ENCODE measurements at regions not wholly inside any gene's neighbourhood (a gene's known extent, or its start where the extent isn't known, plus 50 kb on each side); places are given as distances from the start of the nearest gene placed in this dataset.

DNA sequence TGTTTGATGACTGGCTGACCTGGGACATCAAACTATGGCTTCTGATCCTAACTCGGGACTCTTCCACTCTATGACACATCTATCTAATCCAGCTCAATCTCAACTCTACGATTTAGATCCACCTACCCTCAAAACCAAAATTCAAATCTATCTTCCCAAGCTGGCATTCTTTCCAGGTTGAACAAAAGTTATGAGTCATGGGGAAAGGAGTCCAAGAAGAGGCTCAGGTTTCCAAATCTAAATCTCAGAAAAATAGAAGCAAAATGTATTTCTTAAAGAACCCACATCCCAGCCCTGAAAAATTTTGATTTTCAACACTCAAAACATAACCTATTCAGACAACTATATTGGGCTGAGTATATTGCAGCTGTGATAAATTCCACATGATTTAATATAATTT, 143.9 kb upstream of the IPO5 start:
- DNase-seq: no peak

DNA sequence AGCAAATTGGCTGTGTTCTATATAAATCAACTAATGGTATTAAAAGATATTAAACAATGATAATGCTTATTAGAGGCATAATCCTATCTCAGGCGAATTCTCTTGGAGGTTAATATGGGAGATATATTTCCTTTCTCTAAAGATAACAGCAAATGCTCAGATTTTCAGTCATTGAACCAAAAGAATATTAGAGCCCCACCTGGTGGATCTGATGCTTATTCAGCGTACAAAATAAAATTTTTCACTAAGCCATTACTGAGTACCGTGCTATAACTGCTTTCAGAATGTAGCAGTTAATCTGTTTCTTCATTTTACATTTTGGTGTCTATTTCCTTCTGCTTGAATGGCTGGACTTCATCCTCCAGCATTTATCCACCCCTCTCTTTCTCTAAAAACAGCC, 143.3 kb upstream of the IPO5 start:
- DNase-seq: no peak

DNA sequence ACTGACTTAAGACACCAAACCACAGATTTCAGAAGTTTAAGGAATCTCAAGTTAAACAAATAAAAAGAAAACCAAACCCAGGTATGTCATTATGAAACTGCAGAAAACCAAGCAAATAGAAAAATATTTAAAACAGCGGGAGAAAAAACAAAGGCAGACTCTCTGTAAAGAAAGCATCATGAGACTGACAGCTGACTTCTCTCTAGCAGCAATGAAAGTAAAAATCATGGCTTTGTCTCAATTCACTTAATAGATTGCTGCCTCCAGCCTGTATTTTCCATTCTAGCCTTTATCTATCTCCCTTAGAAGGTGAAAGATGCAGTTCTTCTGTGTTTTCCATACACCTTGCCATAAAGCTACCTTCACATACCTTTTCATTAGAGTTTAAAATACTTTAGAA, 131.1 kb upstream of the IPO5 start:
- no peak for DNase-seq

DNA sequence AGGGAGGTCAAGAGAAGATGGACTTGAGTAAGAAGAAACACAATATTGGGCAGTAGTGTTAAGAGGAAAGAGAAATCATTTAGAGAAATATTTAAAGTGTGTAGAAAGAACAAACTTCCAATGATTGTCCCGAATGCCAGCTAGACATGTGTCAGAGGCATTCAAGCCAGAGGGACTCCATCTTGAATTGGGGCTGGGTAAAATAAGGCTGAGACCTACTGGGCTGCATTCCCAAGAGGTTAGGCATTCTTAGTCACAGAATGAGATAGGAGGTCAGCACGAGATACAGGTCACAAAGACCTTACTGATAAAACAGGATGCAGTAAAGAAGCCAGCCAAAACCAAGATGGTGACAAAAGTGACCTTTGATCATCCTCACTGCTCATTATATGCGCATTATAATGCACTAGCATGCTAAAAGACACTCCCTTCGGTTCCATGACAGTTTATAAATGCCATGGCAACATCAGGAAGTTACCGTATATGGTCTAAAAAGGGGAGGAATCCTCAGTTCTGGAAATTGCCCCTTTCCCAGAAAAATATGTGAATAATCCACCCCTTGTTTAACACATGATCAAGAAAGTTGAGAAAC, 127.0 kb upstream of the IPO5 start:
- DNase-seq: no peak

DNA sequence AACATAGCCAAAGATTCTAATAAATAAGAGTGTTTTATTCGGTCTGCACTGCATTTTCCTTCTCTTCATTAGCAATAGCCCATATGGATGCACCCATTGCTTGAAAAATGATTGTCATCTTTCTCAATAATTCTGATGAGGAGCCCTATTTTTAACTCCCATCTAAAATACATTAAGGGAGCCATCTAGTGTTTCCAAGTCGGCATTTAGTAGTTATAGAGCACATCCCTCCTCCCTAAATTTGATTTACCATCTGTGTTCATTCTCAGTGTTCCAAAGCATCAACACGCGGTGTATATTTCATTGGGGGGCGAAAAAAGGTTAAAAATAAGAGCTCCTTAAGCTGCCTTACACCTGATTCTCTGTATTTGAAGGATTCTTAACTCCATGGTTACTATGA, 119.2 kb upstream of the IPO5 start:
- no peak for DNase-seq

DNA sequence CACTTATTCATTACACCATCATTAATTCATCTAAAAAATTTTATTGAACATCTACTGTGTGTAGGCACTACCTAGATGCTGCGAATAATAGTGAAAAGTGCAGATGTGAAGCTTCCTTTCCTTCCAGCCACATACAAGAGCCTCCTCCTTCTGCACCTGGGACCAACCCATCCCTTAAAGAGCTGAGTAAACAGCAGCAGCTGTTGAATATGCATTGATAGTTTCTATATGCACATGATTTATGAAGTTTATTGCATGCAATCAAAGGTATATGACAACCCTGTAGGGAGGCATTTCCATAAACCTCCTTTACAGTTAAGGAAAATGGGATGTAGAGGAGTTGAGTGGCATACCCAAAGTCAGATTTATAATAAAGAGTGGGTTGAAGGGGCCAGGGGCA, 110.3 kb upstream of the IPO5 start:
- DNase-seq: no peak

DNA sequence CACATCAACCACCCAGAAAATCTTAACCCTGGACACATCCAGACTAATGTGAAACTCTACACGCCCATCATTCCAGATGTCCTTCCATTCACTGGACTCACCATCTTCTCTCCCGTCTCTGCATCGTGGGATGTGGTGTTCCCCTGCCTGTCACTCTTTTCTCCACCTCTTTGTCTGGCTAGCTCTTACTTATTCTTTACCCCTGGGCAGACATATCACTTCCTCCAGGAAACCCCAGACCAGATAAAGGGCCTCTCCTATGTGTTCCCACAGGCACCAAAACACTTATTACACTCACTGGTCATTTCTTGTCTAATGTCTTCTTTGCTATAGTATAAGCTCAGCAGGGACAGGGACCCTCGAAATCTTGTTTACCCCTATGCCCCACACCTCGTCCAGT, 109.3 kb upstream of the IPO5 start:
- no peak for DNase-seq

DNA sequence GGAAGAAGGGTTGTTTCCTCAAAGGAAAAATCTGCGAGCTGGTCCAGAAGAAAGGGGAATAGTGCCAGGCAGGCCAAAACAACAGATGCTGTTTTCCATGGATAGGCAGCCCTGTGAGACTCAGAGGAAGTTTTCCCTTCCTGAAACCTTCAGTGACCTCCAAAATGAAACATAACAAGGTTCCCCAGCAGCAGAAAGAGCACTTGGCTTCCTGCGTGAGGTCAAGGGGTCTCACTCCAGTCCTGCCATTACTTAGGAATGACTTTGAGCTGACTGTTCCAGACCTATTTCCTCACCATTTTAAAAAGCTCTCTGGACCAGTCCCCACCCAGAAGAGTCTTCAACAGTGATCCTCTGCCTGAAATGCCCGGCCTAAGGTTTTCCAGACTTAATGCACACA, 104.6 kb upstream of the IPO5 start:
- DNase-seq: no peak

DNA sequence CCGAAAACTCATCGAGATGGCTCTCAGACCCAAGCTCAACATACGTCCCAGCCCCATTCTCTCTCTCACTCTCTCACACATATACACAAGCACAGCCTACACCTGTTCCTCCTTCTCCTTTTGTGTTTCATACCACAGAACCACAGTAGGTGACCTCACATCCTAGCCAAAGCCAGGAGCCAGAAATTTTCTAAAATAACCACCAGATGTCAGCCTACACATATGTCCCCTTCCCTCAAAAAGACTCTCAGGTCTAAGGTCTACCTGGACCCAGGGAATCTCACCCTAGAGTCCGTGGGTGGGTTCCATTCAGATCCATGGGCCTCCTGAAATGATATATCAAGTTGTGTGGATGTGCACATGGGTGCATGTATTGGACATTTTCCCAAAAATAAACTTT, 104.2 kb upstream of the IPO5 start:
- no peak for DNase-seq

DNA sequence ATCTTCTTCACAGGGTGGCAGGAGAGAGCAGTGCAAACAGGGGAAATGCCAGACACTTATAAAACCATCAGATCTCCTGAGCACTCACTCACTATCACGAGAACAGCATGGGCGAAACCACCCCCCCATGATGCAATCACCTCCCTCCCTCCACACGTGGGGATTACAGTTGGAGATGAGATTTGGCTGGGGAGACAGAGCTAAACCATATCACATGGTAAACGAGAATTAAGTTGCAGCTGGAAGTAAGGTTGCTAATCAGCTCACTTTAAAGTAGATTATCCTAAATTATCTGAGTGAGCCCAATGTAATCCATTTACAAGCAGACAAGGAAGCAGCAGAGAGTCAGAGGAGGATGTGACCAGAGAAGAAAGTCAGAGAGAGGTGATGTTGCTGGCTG, 102.2 kb upstream of the IPO5 start:
- DNase-seq: no peak

DNA sequence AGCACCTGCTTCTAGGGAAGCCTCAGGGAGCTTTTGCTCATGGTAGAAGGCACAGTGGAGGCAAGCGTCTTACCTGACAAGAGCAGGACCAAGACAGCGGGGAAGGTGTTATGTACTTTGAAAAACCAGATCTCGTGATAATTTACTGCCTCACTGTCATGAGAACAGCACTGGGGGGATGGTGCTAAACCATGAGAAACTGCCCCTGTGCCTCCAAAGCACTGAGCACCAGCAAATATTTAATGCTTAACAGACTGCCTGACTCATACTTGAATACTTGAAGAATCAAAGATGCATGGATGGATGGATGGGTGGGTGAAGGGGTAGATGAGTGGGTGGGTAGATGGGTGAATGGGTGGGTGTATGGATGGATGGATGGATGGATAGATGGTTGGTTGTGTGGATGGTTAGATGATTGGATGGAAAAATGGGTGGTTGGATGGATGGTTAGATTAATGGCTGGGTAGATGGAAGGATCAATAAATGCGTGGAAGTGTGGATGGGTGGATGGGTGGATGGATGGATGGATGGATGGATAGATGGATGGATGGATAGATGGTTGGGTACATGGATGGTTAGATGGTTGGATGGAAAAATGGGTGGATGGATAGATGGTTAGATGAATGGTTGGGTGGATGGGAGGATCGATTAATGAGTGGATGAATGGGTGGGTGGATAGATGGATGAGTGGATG, 101.1 kb upstream of the IPO5 start:
- DNase-seq: no peak

DNA sequence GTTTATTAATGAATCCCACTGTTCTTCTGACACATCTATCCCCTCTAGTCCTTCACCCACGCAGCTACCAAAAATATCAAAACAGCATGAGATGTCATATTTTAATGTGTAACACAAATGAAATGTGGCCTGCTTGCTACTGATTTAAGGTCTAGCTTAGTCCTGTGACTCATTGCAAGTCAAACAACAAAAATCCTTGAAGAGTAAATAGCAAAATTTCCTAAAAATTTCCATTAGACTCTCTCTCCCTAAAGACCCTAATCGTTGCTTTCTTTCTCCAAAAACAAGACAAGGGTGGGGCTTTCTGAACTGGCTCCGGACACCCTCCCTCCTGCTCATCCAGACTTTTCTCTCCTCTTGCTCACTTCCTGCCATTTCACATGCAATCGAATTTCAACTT, 99.9 kb upstream of the IPO5 start:
- no peak for DNase-seq

DNA sequence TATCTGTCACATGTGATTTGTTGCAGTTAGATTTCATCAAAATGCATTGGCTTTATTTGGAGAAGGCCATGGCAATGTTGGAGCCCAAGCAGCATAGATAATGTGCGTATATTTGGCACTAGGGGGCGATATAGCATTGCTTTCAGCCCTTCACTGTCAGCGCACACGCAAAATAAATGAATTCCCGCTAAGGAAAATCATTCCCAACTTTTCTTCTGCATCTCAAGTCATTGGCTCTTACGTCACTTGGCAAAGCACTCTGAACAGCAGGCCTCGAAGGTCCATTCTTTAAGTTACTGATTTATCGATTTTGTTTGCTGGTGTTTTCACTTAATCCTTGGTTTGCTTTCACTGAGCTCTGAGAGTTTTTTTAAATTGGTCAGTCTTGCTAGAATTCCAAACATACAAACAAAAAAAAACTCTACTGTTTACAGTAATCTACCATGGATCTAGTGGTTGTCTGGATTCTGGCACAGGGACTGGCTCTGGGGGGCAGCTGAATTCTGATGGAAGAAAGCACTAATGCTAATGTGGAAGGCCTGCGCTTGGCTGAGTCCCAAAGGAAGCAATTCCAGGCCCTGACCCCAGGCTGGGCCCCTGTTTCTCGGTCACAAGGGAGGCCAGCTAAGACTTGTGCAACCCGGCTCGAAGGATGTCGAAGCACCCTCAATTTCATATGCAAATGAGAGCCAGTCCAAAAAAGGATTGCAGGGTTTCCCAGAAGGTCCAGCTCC, 97.7 kb upstream of the IPO5 start:
- DNase-seq: peak; percentile 12

DNA sequence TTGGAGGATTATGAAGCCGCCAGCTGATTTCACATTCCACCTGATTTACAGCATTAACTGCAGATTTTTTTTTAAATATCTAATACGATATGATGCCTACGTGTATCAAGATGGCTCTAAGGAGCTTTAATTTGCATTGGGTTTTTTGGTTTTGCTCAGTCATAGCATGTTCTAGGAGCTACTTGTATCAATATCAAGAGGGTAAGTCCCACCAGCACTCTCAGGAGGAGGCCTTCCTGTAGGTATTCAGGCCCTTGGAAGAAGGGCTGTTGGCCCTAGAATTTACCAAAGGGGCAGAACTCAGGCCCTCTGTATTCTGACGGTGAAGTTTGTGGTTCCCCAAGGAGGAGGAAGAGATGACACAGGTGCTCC, 97.2 kb upstream of the IPO5 start:
- no peak for DNase-seq

DNA sequence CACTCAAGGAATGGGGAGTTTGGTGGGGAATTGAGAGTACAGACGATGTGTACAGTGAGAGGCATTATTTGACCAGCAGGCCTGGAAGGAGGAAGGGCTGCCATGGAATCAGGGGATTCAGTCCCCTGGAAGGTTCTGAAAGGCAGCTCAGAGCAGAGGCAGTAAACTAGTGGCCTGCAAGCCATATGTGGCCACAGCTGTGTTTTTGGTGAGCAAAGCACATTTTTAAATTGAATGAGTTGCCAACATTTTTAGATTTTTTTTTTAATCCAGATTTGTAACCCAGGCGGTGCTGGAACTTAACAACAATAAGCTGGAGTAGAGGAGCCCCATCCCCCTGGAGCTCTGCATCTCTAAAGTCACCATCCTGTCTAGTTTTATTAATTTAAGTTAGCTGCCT, 95.3 kb upstream of the IPO5 start:
- no peak for DNase-seq

DNA sequence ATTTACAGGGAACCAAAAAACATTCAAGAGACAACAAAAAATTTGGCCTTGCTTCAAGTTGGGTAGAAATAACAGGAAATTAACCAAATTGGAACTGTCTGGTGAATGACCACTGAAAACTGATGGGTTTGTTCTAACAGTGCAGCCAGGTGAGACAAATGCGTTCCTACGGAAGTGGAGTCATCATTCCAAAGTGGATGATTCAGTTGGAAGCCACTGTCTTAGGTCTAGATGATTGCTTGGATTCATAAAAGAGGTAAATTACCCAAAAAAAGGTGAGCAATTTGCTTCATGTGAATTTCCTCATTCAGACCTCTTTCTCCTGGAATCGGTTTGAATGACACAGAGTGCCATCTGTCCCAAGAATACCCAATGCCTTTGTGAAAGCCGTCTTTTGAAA, 87.1 kb upstream of the IPO5 start:
- no peak for DNase-seq

DNA sequence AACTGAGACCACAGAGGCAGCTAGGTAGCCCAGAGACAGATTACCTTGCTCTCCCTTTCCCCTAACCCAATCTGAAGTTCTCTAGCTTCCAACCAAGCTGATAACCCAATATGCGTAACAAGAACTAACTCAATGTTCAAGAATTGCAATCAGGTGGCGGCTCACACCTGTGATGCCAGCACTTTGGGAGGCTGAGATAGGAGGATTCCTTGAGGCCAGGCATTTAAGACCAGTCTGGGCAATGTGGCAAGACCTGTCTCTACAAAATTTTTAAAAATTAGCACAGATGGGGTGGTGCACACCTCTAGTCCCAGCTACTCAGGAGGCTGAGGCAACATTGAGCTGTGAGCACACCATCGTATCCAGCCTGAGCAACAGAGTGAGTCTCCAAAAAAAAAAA, 86.7 kb upstream of the IPO5 start:
- no peak for DNase-seq

DNA sequence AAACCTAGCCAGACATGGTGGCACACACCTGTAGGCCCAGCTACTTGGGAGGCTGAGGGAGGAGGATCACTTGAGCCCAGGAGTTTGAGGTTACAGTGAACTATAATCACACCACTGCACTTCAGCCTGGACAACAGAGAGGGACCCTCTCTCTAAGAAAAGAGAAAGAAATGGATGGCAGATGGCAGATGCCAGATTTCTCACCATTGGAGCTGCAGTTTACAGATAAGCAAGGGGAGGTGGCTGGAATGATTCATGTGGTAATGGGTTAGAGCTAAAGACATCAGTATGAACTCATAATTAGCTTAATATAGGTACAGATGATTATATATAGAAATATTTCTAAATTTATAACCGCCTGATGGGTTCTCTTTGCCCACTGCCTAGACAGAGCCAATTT, 80.1 kb upstream of the IPO5 start:
- DNase-seq: no peak

DNA sequence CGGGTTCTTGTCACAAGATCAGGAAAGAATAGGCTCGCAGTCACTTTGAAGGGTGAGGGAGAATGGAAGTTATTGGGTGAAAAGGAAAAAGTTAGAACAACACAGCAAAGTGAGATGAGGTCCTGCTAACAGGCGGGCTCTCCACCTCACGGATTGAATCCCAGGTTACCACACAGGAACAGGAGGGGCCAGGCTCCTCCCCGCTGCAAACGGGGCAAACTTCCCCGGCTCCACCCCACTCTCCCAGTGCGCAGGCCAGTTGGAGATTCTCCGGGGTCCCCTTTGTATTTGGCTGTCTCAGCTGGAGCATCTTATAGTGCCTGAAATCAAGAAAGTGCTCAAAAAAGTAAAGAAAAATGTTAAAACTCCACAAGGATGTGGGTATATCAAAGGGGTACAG, 78.3 kb upstream of the IPO5 start:
- no peak for DNase-seq

DNA sequence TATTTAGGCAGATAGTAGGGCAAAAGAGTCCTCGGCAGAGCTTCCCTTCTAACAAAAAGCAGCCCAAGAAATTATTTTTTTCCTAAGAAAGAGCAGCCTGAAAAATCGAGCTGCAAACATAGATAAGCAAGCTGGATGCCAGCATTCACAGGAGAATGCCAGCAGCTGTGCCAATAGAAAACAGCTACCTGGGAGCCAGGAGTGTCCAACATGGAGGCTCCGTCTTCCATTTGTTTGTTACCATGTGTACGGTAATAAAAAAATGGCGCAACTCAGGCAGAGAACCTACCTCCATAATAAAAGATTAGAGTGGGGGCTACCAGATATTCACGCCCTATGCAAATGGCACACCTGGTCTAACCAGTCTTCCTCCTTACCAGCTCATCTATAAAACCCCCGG, 77.6 kb upstream of the IPO5 start:
- DNase-seq: no peak

DNA sequence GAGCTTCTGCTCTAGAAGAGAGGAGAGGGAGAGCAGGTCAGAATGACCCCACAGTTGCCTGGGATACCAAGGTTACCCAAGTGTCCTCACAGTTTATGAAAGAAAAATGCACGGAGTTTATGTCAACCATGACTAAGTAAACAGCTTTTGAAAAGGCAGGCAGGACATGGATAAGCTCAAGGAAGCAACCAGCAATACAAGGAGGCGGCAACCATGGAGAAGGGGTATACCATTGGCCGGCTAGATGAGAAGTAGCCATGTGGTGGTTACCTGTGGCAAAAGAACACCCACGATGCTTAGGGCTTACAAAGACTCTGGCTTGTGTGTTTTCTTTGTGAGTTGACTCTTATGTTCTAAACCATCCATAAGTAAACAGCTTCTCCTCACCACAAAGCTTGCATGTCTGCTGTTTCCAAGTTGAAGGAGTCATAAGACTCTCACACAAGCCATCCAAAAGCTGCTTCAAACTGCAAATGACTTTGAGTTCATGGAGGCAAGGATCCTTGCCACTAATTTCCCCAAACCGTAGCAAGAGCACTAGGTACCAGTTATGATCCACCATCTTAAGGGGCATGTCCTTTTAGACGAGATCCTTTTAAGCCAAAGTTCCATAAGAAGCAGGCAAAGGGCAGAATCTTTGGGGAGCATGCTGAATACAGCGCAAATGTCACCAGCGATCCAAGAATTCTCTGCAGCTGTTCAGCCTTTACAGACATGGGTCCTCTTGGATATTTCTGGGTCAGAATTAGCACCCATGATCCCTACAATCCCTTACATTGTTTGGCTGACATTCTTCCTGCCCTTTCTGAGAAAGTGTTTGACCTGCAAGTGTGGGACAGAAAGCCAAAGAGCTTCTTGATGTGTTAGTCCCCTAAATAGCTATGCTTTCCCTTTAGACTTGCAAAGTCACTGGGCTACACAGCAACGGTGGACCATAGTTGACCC, 74.8 kb upstream of the IPO5 start:
- DNase-seq: no peak

DNA sequence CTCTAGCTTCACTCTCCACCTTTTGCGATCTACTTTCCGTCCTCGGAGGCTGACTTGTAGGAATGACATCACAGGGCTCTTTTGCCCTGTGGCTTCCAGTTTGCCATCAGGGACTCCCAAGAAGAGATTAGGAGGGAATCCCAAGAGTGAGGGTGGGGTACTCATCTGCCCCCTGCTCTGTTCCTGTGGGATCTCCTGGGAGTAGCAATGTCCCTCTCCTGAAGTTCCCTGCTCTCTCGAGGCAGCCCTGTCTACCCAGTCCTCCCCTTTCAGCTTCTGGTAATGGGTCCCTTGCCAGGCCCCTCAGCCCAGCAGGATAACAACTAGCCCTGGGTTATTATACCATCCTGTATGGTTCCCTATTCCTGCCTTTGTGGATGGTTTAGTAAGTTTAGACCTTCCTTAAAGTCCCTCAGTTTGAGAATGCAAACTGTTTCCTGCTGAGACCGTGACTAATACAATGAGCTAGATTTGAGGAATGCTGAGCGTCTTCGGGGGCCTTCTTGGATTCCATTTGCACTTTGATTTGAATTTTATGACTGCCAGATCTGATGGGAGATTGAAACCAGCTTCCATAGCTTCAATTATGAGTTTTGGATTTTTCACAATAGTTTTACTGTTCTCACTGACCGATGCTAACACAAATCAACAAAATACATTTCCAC, 73.7 kb upstream of the IPO5 start:
- DNase-seq: no peak

DNA sequence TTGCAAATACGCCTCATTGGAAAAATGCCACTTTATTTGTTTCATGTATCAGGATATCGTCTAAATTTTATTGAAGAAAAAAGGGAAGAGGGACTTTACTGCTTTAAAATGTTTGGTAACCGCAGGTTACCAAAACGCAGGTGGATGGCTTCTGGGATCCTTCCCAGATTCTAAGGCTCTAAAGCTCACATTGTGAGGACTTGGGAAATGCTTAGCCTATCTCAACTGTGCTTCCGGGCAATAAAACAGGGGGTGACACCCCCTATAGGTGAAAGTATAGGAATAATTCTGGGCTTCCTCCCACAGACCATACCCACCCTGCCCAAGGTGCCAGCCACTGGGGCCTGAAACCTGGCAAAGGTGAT, 73.2 kb upstream of the IPO5 start:
- DNase-seq: no peak

Data from activated CD4-positive, alpha-beta T cell treated with anti-CD3 and anti-CD28 coated beads for 48 hours (primary cell).